ENCODE measurements at regions not wholly inside any gene's neighbourhood (a gene's known extent, or its start where the extent isn't known, plus 50 kb on each side); places are given as distances from the start of the nearest gene placed in this dataset.

- no peaks in the 10 kb centered on the region for H3K4me1 ChIP-seq (ENCODE audit: control insufficient read depth in 2 of 2, insufficient read depth in 2 of 2, low read length in 2 of 2)
- TF ChIP-seq EZH2 (IDR thresholded peaks at IDR 0.05; ENCODE audit: borderline replicate concordance, insufficient read depth, low read depth, low read length, poor library complexity, severe bottlenecking) (no peak), CTCF (IDR thresholded peaks at IDR 0.05) (no peak)
- intact Hi-C loops (cut with micrococcal nuclease): no loop called here
- CTCF ChIA-PET: interaction anchor here (1.7 kb wide), 1 partner anchor 16 kb away, joined by 4 read pairs; no protein-coding TSS in a partner anchor
- H4K20me1 ChIP-seq (ENCODE audit: control insufficient read depth, insufficient read depth, low read length, poor library complexity, severe bottlenecking): no peaks in the 10 kb centered on the region
- peaks cover 0 to 25% (median 3%) of the 10 kb centered on the region in 4 experiments for H3K27me3 ChIP-seq (replicated peaks in 1 of 4; ENCODE audit: control extremely low read depth in 1 of 4, control insufficient read depth in 3 of 4, insufficient read depth in 4 of 4, low read length in 3 of 4)
- no peak overlapping the region for H3K9ac ChIP-seq (ENCODE audit: low read length)
- H2AFZ ChIP-seq (ENCODE audit: insufficient read depth, low read depth, low read length, poor library complexity, severe bottlenecking): no peak overlapping the region
- H3K36me3 ChIP-seq (replicated peaks in 1 of 2; ENCODE audit: control extremely low read depth in 1 of 2, control insufficient read depth in 1 of 2, extremely low read depth in 1 of 2, insufficient read depth in 2 of 2, low read length in 1 of 2): no peaks in the 10 kb centered on the region
- ATAC-seq (ENCODE audit: low read depth) (no peak), DNase-seq (no peak)
- no peak overlapping the region for H3K4me3 ChIP-seq (ENCODE audit: control extremely low read depth in 1 of 5, extremely low read depth in 1 of 5, insufficient read depth in 1 of 5, low read depth in 2 of 5, low read length in 4 of 5)
- POLR2A ChIA-PET: no interaction called here
- H3K9me3 ChIP-seq (ENCODE audit: control extremely low read depth in 1 of 3, control insufficient read depth in 2 of 3, insufficient read depth in 1 of 3, low read length in 2 of 3): no peaks in the 10 kb centered on the region
- Mint-ChIP-seq H3K27me3 (peaks cover 47% of the 10 kb centered on the region), H3K4me1 (peaks cover 3% of the 10 kb centered on the region), H3K9me3 (ENCODE audit: insufficient read depth) (no peaks in the 10 kb centered on the region), H3K4me3 (no peak overlapping the region), H3K27ac (no peak overlapping the region)
- no peaks in the 10 kb centered on the region for H3K79me2 ChIP-seq (ENCODE audit: control insufficient read depth, insufficient read depth, low read length)
- no peak overlapping the region for H3K4me2 ChIP-seq (replicated peaks; ENCODE audit: low read depth, low read length, poor library complexity, severe bottlenecking)
- no peak overlapping the region for H3K27ac ChIP-seq (ENCODE audit: low read length in 2 of 2)
- WGBS (ENCODE audit: insufficient coverage): 91% methylated on average over 9 of the region's 9 CpGs
These were observed 63.8 kb upstream of the NUP50 start for GRCh38 chr22:45099961-45100360.

- peaks cover 0 to 21% (median 2%) of the 10 kb centered on the region in 4 experiments for H3K27me3 ChIP-seq (replicated peaks in 1 of 4; ENCODE audit: control extremely low read depth in 1 of 4, control insufficient read depth in 3 of 4, insufficient read depth in 4 of 4, low read length in 3 of 4)
- TF ChIP-seq CTCF (IDR thresholded peaks at IDR 0.05) (no peak), EZH2 (IDR thresholded peaks at IDR 0.05; ENCODE audit: borderline replicate concordance, insufficient read depth, low read depth, low read length, poor library complexity, severe bottlenecking) (no peak)
- ATAC-seq (ENCODE audit: low read depth) (peak; percentile 24), DNase-seq (peak; percentile 42)
- intact Hi-C loops (cut with micrococcal nuclease): no loop called here
- no peak overlapping the region for H3K9ac ChIP-seq (ENCODE audit: low read length)
- no peaks in the 10 kb centered on the region for H3K9me3 ChIP-seq (ENCODE audit: control extremely low read depth in 1 of 3, control insufficient read depth in 2 of 3, insufficient read depth in 1 of 3, low read length in 2 of 3)
- H3K36me3 ChIP-seq (replicated peaks in 1 of 2; ENCODE audit: control extremely low read depth in 1 of 2, control insufficient read depth in 1 of 2, extremely low read depth in 1 of 2, insufficient read depth in 2 of 2, low read length in 1 of 2): no peaks in the 10 kb centered on the region
- no peak overlapping the region for H3K27ac Mint-ChIP-seq
- H3K4me3 Mint-ChIP-seq: no peak overlapping the region
- H3K27ac ChIP-seq (ENCODE audit: low read length in 2 of 2): no peak overlapping the region
- no peaks in the 10 kb centered on the region for H3K9me3 Mint-ChIP-seq (ENCODE audit: insufficient read depth)
- no peaks in the 10 kb centered on the region for H4K20me1 ChIP-seq (ENCODE audit: control insufficient read depth, insufficient read depth, low read length, poor library complexity, severe bottlenecking)
- no peaks in the 10 kb centered on the region for H3K4me1 ChIP-seq (ENCODE audit: control insufficient read depth in 2 of 2, insufficient read depth in 2 of 2, low read length in 2 of 2)
- 45% methylated on average over 12 of the region's 18 CpGs for WGBS (ENCODE audit: insufficient coverage)
- CTCF ChIA-PET: interaction anchor here (0.6 to 1.2 kb wide), 2 partner anchors 13 to 63 kb away, joined by 3 read pairs; no protein-coding TSS in a partner anchor
- no peak overlapping the region for H3K4me2 ChIP-seq (replicated peaks; ENCODE audit: low read depth, low read length, poor library complexity, severe bottlenecking)
- POLR2A ChIA-PET: no interaction called here
- H3K4me3 ChIP-seq (ENCODE audit: control extremely low read depth in 1 of 5, extremely low read depth in 1 of 5, insufficient read depth in 1 of 5, low read depth in 2 of 5, low read length in 4 of 5): no peak overlapping the region
- peaks cover 3% of the 10 kb centered on the region for H3K4me1 Mint-ChIP-seq
- peaks cover 35% of the 10 kb centered on the region for H3K27me3 Mint-ChIP-seq
- H3K79me2 ChIP-seq (ENCODE audit: control insufficient read depth, insufficient read depth, low read length): no peaks in the 10 kb centered on the region
- H2AFZ ChIP-seq (ENCODE audit: insufficient read depth, low read depth, low read length, poor library complexity, severe bottlenecking): no peak overlapping the region
These were observed 62.1 kb upstream of the NUP50 start for GRCh38 chr22:45101515-45102227.
